ENCODE measurements at regions not wholly inside any gene's neighbourhood (a gene's known extent, or its start where the extent isn't known, plus 50 kb on each side); places are given as distances from the start of the nearest gene placed in this dataset.
A peak's percentile ranks its signal among the peaks of the same experiment; 100 is the strongest.

DNA sequence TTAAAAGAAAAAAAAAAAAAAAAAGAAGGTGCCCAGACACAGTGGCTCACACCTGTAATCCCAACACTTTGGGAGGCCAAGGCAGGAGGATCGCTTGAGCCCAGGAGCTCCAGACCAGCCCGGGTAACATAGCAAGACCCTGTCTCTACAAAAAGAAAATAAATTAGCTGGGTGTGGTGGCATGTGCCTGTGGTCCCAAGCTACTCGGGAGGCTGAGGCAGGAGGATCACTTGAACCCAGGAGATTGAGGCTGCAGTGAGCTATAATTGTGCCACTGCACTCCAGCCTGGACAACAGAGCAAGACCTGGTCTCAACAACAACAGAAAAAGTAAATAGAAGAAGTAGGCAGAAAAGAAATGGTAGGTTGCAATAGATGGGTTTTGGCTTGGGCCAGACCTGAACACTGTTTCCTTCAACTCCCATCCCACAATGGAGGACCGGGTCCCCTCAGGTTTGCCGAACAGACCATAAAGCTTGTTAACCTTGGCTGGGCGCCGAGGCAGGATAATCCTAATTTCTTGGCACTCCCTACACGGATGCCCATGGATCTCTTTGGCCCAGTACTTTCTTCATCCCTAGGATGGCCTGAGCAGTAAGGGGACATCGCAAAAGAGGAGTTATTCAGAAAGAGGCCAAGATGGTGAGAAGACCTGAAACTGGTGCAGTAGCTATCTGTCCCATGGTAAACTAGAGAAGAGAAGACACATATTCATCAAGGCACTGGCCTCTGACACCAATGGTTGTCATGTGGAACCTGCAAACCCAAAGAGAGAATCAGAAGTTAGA lies 165.5 kb upstream of the CCND2 start:
- TF ChIP-seq POLR2A (IDR thresholded peaks at IDR 0.05; ENCODE audit: low read length) (no peak), GATA1 (IDR thresholded peaks at IDR 0.05; ENCODE audit: low read depth, low read length) (no peak)

DNA sequence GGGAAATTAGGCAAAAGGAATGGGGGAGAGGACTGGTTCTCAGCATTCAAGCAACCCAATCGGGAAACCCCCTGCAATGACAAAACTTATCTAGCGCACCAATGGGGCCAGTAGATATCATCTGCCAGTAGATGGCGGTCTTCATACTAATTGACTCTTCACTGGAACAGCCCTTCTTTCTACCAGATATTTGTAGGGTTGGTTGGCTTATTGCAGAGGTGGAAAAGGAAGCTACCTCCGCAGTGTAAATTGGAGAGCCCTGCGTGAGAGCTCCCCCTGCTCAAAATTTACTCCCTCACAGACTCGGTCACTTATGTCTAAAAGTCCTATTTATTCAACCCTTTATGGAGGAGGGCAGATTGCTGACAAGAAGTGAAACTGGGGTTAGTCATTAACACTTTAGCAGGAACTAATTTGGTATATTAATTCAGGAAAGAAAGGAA lies 166.1 kb upstream of the CCND2 start:
- peak; percentile 66 to 72 for DNase-seq
- TF ChIP-seq POLR2A (IDR thresholded peaks at IDR 0.05; ENCODE audit: low read length) = no peak
- TF ChIP-seq GATA1 (IDR thresholded peaks at IDR 0.05; ENCODE audit: low read depth, low read length) = no peak

More for the DNA sequence above, 165.5 kb upstream of the CCND2 start:
- DNase-seq = no peak

DNA sequence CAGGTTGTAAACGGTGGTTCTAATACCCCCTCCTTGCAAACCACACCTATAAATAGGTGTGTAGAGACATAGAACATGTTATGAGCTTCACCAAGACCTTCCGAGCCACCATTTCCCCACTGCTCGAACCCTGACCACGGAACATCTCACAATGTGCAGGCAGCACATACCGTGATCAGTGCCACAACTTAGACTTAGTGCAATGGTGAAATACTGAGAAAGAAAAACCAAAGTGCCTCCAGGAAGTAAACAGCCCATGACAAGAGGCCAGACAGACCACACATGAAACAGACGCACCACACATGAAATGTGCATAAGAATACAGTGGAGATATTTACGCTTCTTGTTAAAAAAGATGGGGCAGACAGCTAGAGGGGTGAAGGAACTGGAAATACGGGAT lies 166.9 kb upstream of the CCND2 start:
- DNase-seq = no peak
- TF ChIP-seq POLR2A (IDR thresholded peaks at IDR 0.05; ENCODE audit: low read length) (no peak), GATA1 (IDR thresholded peaks at IDR 0.05; ENCODE audit: low read depth, low read length) (no peak)

DNA sequence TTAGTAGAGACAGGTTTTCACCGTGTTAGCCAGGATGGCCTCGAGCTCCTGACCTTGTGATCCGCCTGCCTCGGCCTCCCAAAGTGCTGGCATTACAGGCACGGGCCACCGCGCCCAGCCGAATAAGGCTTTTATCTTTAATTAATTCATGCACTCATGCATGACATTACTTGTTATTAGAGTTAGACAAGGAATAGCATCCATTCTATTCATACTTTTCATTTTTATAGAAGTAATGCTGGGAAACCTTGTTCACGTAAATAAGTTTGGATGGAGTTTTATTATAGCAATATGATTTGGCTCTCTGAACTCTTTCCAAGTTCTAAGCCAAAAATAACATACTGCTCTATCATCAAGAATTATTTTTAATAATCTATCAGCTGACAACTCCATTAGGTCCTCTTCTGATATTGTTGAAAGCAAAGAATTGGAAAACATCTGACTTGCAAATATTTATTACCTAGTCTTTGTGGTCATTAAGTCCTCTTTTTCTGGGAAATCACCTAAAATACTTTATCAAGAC lies 168.8 kb upstream of the CCND2 start:
- no peak for DNase-seq
- no peak for TF ChIP-seq GATA1 (IDR thresholded peaks at IDR 0.05; ENCODE audit: low read depth, low read length)
- no peak for TF ChIP-seq POLR2A (IDR thresholded peaks at IDR 0.05; ENCODE audit: low read length)

DNA sequence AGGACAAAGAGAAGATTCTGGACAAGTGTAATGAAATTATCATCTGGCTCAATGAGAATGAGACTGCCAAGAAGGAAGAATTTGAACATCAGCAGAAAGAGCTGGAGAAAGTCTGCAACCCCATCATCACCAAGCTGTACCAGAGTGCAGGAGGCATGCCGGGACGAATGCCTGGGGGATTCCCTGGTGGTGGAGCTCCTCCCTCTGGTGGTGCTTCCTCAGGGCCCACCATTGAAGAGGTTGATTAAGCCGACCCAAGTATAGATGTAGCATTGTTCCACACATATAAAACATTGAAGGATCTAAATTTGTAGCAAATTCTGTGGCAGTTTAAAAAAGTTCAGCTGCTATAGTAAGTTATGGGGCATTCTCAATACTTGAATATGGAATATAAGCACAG lies 174.3 kb upstream of the CCND2 start:
- DNase-seq = no peak
- TF ChIP-seq GATA1 (IDR thresholded peaks at IDR 0.05; ENCODE audit: low read depth, low read length) (no peak), POLR2A (IDR thresholded peaks at IDR 0.05; ENCODE audit: low read length) (no peak)

DNA sequence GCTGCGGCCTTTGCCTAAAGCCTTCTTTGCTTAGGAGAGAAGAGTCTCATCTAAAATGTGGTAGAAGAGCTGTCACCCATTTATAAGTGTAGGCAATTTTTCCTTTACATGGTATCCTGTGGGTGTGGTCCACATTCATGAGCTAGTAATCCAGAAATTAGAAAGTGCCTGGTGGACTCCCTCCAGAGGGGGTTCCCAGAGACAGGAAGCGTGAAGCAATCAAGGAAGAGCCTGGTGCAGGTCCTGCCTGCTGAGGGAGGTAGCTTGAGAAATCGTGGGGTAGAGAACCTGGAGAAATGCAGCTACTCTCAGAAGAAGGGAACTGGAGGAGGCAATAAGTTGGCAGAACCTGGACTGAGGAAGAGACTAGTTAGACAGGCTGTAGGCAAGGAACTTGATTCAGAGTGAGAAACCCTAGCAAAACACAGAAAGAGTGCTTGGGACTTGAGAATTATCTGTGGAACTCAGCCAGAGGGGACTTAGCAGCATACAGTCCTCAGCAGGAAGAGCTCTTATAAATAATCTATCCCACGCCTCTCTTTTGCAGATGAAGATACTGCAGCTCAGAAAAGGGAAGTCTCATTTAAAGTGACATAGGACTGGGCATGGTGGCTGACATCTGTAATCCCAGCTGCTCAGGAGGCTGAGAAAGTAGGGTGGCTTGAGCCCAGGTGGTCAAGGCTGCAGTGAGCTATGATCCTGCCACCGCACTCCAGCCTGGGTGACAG lies 182.4 kb upstream of the CCND2 start:
- TF ChIP-seq GATA1 (IDR thresholded peaks at IDR 0.05; ENCODE audit: low read depth, low read length) (no peak), POLR2A (IDR thresholded peaks at IDR 0.05; ENCODE audit: low read length) (no peak)
- DNase-seq = no peak

DNA sequence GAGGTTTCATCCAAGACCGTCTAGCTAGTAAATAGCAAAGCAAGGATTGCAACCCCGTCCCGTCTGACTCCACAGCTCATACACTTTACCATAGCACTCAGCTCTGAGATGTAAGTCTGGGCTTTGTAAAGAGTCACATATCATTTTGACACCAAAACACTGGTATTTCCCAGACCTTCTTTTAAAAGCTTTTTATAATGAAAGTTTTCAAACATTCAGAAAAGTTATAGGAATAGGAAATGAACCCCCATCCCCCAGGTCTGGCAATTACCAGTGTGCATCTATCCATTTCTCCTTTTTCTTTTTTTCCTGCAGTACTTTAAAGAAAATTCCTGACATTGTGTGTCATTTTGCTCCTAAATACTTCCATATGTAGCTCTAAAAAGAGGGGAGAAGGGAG lies 183.6 kb upstream of the CCND2 start:
- TF ChIP-seq GATA1 (IDR thresholded peaks at IDR 0.05; ENCODE audit: low read depth, low read length) = no peak
- TF ChIP-seq POLR2A (IDR thresholded peaks at IDR 0.05; ENCODE audit: low read length) = no peak
- no peak for DNase-seq

DNA sequence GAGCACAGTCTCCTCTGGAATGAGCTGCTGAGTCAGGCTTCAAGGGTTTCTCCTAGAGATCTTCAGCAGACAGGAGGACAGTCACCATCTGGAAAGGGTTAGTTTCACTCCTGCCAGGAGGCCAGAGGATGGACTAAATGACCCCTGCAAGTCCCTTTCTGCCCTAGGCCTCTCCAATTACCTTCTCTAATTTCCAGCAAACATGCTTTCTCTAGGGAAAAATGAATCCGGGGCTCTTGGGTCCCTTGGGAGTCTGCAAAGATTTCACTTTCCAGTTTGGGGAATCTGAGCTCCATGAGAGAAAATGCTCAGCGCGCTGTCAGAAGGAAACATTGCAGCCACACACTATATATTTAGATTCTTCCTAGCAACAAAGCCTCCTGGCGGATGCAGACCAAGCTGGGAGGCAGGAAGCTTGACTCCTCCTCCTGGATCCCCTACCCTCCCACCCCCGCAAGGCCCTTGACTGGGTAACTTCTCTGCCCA lies 184.4 kb upstream of the CCND2 start:
- DNase-seq = no peak
- TF ChIP-seq GATA1 (IDR thresholded peaks at IDR 0.05; ENCODE audit: low read depth, low read length) = no peak
- TF ChIP-seq POLR2A (IDR thresholded peaks at IDR 0.05; ENCODE audit: low read length) = no peak

DNA sequence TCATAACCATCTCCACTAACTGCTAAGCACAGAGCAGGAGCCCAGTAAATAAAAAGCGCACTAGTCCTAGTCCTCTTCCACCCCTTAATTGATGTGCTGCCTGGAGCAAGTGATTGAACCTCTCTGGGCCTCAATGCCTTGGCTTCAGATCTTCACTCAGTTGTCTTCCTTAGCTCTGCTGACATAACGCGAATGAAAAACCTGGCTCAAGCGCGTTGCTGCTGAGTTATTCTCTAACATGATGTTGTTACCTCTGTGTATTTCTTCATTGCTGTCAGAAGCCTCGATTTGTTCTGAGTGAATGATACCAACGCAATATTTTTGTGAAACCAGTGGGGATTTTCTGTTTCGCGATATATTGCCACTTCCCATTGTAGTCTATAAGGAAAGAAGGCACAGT lies 185.1 kb upstream of the CCND2 start:
- TF ChIP-seq GATA1 (IDR thresholded peaks at IDR 0.05; ENCODE audit: low read depth, low read length) (no peak), POLR2A (IDR thresholded peaks at IDR 0.05; ENCODE audit: low read length) (no peak)
- DNase-seq = no peak

DNA sequence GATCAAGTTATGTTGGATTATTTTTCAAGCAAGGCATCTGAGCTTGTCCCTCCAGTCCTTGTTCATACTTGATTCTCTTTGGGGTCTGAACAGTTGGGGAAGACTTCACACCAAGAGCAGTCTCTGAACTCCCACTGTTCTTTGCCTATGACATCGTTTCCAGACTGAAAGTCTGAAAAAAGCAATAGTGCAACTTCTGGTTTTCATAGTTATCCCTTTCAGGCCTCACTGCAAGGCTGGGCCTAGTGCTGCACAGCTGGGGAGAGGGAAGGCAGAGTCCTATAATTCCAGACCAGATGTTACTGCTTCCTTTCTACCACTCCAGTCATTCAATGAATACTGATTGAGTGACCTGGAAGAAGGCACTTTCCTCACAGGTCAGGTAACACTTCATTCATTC lies 187.1 kb upstream of the CCND2 start:
- TF ChIP-seq POLR2A (IDR thresholded peaks at IDR 0.05; ENCODE audit: low read length) = no peak
- no peak for TF ChIP-seq GATA1 (IDR thresholded peaks at IDR 0.05; ENCODE audit: low read depth, low read length)
- DNase-seq = no peak

DNA sequence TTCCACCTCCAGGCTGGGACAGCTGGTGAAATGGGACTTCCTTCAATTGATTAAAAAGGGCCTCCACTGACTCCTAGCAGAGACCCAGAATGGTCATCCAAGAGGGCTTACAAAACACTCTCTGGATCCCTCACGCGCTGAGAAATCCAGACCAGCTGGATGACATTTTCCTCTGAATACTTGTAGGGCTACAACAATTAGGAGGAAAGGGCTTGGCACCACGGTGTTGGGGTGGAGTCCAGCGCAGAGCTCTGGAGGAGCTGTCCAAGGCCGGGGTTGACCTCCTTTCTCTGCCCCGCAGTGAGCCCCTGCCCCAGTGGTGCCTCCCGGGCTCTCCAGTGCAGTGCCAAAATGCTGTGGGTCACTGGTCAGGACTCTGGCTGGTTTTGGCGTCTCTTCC lies 189.0 kb upstream of the CCND2 start:
- TF ChIP-seq GATA1 (IDR thresholded peaks at IDR 0.05; ENCODE audit: low read depth, low read length) (no peak), POLR2A (IDR thresholded peaks at IDR 0.05; ENCODE audit: low read length) (no peak)
- DNase-seq = no peak

DNA sequence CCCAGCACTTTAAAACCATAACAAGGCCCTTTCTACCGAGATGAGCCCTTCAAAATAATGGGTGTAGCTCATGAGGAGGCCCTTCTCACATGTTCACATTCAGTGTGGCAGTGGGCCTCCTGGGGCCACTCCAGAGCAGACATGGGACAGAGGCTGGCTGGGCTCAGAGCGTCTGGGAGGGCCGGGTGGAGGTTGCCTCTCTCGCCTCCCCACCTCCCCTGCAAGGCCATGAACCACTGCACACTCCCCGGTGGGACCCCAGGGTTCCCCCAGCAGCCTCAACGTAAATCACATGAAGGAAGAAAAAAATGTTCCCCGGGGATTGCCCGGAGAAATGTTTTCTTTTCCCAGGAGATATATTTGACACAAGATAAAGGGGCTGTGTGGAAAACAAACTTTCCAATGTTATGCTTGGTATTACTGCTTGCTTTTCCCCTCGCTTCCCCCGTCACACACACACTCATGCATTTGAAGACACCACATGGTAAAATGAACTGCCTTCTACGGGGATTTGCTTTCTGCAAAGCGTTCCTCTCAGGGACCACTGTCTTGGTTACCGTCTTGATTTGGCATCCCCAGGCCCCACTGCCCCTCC lies 190.7 kb upstream of the CCND2 start:
- TF ChIP-seq GATA1 (IDR thresholded peaks at IDR 0.05; ENCODE audit: low read depth, low read length) = no peak
- no peak for TF ChIP-seq POLR2A (IDR thresholded peaks at IDR 0.05; ENCODE audit: low read length)
- DNase-seq = no peak

DNA sequence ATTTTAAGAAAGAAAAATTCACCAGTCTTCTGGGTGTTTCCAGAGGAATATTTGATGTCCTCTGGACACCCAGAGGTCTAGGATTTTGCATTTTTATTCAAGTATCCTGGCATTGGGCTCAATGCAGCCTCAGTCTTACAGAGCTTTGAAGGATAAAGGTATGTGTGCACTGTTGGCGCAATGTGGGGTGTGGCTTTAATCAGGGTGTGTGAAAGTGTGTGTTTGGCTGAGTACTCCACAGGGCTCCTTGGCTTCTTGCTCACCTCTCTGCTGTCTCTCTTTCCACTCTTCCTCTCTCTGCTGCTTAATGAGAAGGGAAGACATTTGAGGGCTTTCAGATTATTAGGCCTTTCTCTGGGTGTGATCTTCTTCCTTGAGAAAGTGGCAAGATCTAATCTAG lies 193.3 kb upstream of the CCND2 start:
- DNase-seq = no peak
- no peak for TF ChIP-seq GATA1 (IDR thresholded peaks at IDR 0.05; ENCODE audit: low read depth, low read length)
- no peak for TF ChIP-seq POLR2A (IDR thresholded peaks at IDR 0.05; ENCODE audit: low read length)

DNA sequence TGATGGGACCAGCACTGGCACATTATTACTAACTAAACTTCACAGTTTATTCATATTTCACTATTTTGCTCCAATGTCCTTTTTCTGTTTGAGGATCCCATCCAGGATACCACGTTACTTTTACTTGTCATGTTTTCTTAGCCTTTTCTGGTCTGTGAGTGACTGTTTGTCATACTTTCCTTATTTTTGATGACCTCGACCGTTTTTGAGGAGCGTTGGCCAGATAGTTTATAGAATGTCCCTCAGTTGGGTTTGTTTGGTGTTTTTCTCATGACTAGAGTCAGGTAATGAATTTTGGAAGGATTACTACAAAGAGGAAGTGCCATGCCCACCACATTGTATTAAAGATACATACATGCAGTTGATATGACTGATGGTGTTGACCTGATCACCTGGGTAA lies 199.4 kb upstream of the CCND2 start:
- TF ChIP-seq POLR2A (IDR thresholded peaks at IDR 0.05; ENCODE audit: low read length) (no peak), GATA1 (IDR thresholded peaks at IDR 0.05; ENCODE audit: low read depth, low read length) (no peak)
- no peak for DNase-seq

All from erythroblast (primary cell).